GM23338 (cell line): ENCODE measurements at regions not wholly inside any gene's neighbourhood (a gene's known extent, or its start where the extent isn't known, plus 50 kb on each side); places are given as distances from the start of the nearest gene placed in this dataset.

Experiments used
- ATAC-seq: fragments of 200-7000 bp; cut with Tn5 transposase; 3 replicates; pipeline ENCODE4 v1.9.1; 2020
- DNase-seq: peaks from one replicate; pipeline ENCODE4 v3.0.0-alpha.2; 2015; ENCODE audit warnings: low spot score
- H2AFZ ChIP-seq: fragments of 200-600 bp; sonication (generic); 2 replicates; pipeline ENCODE4 v1.8.0; 2016; ENCODE audit warnings: antibody characterized with exemption, mild to moderate bottlenecking, moderate library complexity
- H3F3A ChIP-seq: fragments of 200-600 bp; sonication (generic); replicated peaks from 2 replicates; pipeline ENCODE4 v1.8.0; 2017; ENCODE audit warnings: antibody characterized with exemption, mixed run types, low read depth
- H3K27ac ChIP-seq: fragments of 200-600 bp; sonication (generic); 2 replicates; pipeline ENCODE4 v1.6.1; 2016; ENCODE audit warnings: low read depth
- H3K27me3 ChIP-seq: fragments of 200-600 bp; sonication (generic); 2 replicates; pipeline ENCODE4 v1.8.0; 2016; ENCODE audit warnings: mild to moderate bottlenecking, mixed run types, moderate library complexity; ENCODE audit not compliant: insufficient read depth
- H3K36me3 ChIP-seq: fragments of 200-600 bp; sonication (generic); 2 replicates; pipeline ENCODE4 v1.8.0; 2016; ENCODE audit warnings: mild to moderate bottlenecking; ENCODE audit not compliant: insufficient read depth
- H3K4me1 ChIP-seq: fragments of 200-600 bp; sonication (generic); 2 replicates; pipeline ENCODE4 v1.8.0; 2016; ENCODE audit warnings: mild to moderate bottlenecking, moderate library complexity; ENCODE audit not compliant: insufficient read depth
- H3K4me2 ChIP-seq: fragments of 200-600 bp; sonication (generic); 2 replicates; pipeline ENCODE4 v1.7.1; 2017; ENCODE audit warnings: mixed run types
- H3K4me3 ChIP-seq: fragments of 200-600 bp; sonication (generic); 2 replicates; pipeline ENCODE4 v1.6.1; 2016; ENCODE audit warnings: mixed run types
- H3K79me2 ChIP-seq: fragments of 200-600 bp; sonication (generic); replicated peaks from 2 replicates; pipeline ENCODE4 v1.8.0; 2017; ENCODE audit warnings: mild to moderate bottlenecking; ENCODE audit not compliant: insufficient read depth
- H3K9me2 ChIP-seq: fragments of 200-600 bp; sonication (generic); 2 replicates; pipeline ENCODE4 v1.8.0; 2017; ENCODE audit not compliant: insufficient read depth
- H4K20me1 ChIP-seq: fragments of 200-600 bp; sonication (generic); replicated peaks from 2 replicates; pipeline ENCODE4 v1.8.0; 2017; ENCODE audit warnings: mild to moderate bottlenecking; ENCODE audit not compliant: insufficient read depth
- H3K27ac Mint-ChIP-seq: 2 replicates; pipeline ENCODE4 v1.8.0; 2020; ENCODE audit warnings: inconsistent platforms, mild to moderate bottlenecking, moderate library complexity, mixed read lengths
- H3K27me3 Mint-ChIP-seq: 3 replicates; pipeline ENCODE4 v1.8.0; 2022; ENCODE audit warnings: low read depth, mild to moderate bottlenecking, moderate library complexity, mixed read lengths, inconsistent platforms; ENCODE audit not compliant: insufficient read depth, poor library complexity
- H3K36me3 Mint-ChIP-seq: 3 replicates; pipeline ENCODE4 v1.8.0; 2021; ENCODE audit warnings: low read depth, mild to moderate bottlenecking, inconsistent platforms, moderate library complexity, mixed read lengths
- H3K4me1 Mint-ChIP-seq: 3 replicates; pipeline ENCODE4 v1.8.0; 2020; ENCODE audit warnings: mild to moderate bottlenecking, inconsistent platforms, mixed read lengths
- H3K4me3 Mint-ChIP-seq: 3 replicates; pipeline ENCODE4 v1.8.0; 2021; ENCODE audit warnings: moderate library complexity, mild to moderate bottlenecking, inconsistent platforms, mixed read lengths
- H3K9me3 Mint-ChIP-seq: 3 replicates; pipeline ENCODE4 v1.8.0; 2020; ENCODE audit warnings: moderate library complexity, mild to moderate bottlenecking, inconsistent platforms, mixed read lengths
- CREB1 ChIP-seq: fragments of 250-450 bp; sonication (Bioruptor Pico); IDR thresholded peaks from 2 replicates; pipeline ENCODE4 v1.5.0; 2020; ENCODE audit warnings: low read depth, mild to moderate bottlenecking, moderate library complexity
- ETS1 ChIP-seq: IDR thresholded peaks from 2 replicates; pipeline ENCODE4 v1.6.1; 2016; ENCODE audit warnings: antibody characterized with exemption
- EZH2 ChIP-seq: fragments of 200-600 bp; sonication (generic); IDR thresholded peaks from one replicate; pipeline ENCODE4 v1.8.0; 2017; ENCODE audit warnings: antibody characterized with exemption, mild to moderate bottlenecking, low read depth; ENCODE audit not compliant: unreplicated experiment
- EZH2phosphoT487 ChIP-seq: fragments of 200-600 bp; sonication (generic); IDR thresholded peaks from one replicate; pipeline ENCODE4 v1.8.1; 2018; ENCODE audit warnings: antibody characterized with exemption; ENCODE audit not compliant: unreplicated experiment
- JUNB ChIP-seq: IDR thresholded peaks from one replicate; pipeline ENCODE4 v1.6.1; 2016; ENCODE audit warnings: antibody characterized with exemption; ENCODE audit not compliant: unreplicated experiment
- NANOG ChIP-seq: IDR thresholded peaks from 2 replicates; pipeline ENCODE4 v1.6.1; 2016; ENCODE audit warnings: antibody characterized with exemption, borderline replicate concordance
- POLR2AphosphoS5 ChIP-seq: IDR thresholded peaks from 2 replicates; pipeline ENCODE4 v1.6.1; 2016; ENCODE audit warnings: antibody characterized with exemption, low read depth
- REST ChIP-seq: IDR thresholded peaks from one replicate; pipeline ENCODE4 v1.6.1; 2018; ENCODE audit warnings: antibody characterized with exemption; ENCODE audit not compliant: unreplicated experiment
- STAT1 ChIP-seq: IDR thresholded peaks from one replicate; pipeline ENCODE4 v1.6.1; 2016; ENCODE audit warnings: antibody characterized with exemption; ENCODE audit not compliant: unreplicated experiment
- ZNF114 ChIP-seq: fragments of 250-450 bp; sonication (Bioruptor Pico); IDR thresholded peaks from 2 replicates; pipeline ENCODE4 v1.5.0; 2020; ENCODE audit warnings: mild to moderate bottlenecking, moderate library complexity
- ZNF331 ChIP-seq: fragments of 250-450 bp; sonication (Bioruptor Pico); IDR thresholded peaks from 2 replicates; pipeline ENCODE4 v1.5.0; 2020; ENCODE audit warnings: low read depth, mild to moderate bottlenecking, moderate library complexity
- TF ChIP-seq, protein P1 (sequence below), 2 experiments: fragments of 200-600 bp in 1 of 2; sonication (generic) in 1 of 2; conservative IDR thresholded peaks; 2 replicates each; pipeline versions ENCODE4 v1.5.1 to v1.6.1; 2016 to 2017; ENCODE audit warnings: antibody characterized with exemption in 2 of 2, low read depth in 2 of 2, mild to moderate bottlenecking in 2 of 2, moderate library complexity in 1 of 2
- TF ChIP-seq, protein P2 (sequence below): fragments of 250-450 bp; sonication (Bioruptor Pico); IDR thresholded peaks from 2 replicates; pipeline ENCODE4 v1.5.0; 2020; ENCODE audit warnings: mild to moderate bottlenecking, moderate library complexity

GRCh38 chr2:215749092-215749957 is 264.0 kb downstream of the MREG start:
- no peak overlapping the region for H3K4me2 ChIP-seq
- no peak overlapping the region for H3K27ac ChIP-seq
- H3K27ac Mint-ChIP-seq, result no peak overlapping the region
- H3K4me1 Mint-ChIP-seq, result no peaks in the 10 kb centered on the region
- H3F3A ChIP-seq, result no peaks in the 10 kb centered on the region
- H3K4me3 Mint-ChIP-seq, result no peak overlapping the region
- no peaks in the 10 kb centered on the region for H3K79me2 ChIP-seq
- H3K9me2 ChIP-seq, result peaks cover 16% of the 10 kb centered on the region; the same call in 1 of the 2 replicates
- no peak overlapping the region for H3K4me3 ChIP-seq
- DNase-seq (no peak), ATAC-seq (no peak)
- H3K27me3 Mint-ChIP-seq, result no peaks in the 10 kb centered on the region
- no peaks in the 10 kb centered on the region for H3K36me3 Mint-ChIP-seq
- H3K36me3 ChIP-seq, result no peaks in the 10 kb centered on the region
- H3K9me3 Mint-ChIP-seq, result no peaks in the 10 kb centered on the region; the same call in 2 of the 3 replicates
- no peak for TF ChIP-seq POLR2AphosphoS5
- no peak for TF ChIP-seq ETS1
- TF ChIP-seq ZNF331, result no peak
- TF ChIP-seq, protein P1, sequence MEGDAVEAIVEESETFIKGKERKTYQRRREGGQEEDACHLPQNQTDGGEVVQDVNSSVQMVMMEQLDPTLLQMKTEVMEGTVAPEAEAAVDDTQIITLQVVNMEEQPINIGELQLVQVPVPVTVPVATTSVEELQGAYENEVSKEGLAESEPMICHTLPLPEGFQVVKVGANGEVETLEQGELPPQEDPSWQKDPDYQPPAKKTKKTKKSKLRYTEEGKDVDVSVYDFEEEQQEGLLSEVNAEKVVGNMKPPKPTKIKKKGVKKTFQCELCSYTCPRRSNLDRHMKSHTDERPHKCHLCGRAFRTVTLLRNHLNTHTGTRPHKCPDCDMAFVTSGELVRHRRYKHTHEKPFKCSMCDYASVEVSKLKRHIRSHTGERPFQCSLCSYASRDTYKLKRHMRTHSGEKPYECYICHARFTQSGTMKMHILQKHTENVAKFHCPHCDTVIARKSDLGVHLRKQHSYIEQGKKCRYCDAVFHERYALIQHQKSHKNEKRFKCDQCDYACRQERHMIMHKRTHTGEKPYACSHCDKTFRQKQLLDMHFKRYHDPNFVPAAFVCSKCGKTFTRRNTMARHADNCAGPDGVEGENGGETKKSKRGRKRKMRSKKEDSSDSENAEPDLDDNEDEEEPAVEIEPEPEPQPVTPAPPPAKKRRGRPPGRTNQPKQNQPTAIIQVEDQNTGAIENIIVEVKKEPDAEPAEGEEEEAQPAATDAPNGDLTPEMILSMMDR (conservative IDR thresholded peaks at IDR 0.05; ENCODE audit: low read depth in 2 of 2), result no peak
- TF ChIP-seq NANOG, result no peak
- TF ChIP-seq CREB1 (CRISPR knock-in tag), result no peak
- TF ChIP-seq JUNB, result no peak
- TF ChIP-seq ZNF114 (CRISPR knock-in tag), result no peak
- TF ChIP-seq STAT1, result no peak
- TF ChIP-seq, protein P2, sequence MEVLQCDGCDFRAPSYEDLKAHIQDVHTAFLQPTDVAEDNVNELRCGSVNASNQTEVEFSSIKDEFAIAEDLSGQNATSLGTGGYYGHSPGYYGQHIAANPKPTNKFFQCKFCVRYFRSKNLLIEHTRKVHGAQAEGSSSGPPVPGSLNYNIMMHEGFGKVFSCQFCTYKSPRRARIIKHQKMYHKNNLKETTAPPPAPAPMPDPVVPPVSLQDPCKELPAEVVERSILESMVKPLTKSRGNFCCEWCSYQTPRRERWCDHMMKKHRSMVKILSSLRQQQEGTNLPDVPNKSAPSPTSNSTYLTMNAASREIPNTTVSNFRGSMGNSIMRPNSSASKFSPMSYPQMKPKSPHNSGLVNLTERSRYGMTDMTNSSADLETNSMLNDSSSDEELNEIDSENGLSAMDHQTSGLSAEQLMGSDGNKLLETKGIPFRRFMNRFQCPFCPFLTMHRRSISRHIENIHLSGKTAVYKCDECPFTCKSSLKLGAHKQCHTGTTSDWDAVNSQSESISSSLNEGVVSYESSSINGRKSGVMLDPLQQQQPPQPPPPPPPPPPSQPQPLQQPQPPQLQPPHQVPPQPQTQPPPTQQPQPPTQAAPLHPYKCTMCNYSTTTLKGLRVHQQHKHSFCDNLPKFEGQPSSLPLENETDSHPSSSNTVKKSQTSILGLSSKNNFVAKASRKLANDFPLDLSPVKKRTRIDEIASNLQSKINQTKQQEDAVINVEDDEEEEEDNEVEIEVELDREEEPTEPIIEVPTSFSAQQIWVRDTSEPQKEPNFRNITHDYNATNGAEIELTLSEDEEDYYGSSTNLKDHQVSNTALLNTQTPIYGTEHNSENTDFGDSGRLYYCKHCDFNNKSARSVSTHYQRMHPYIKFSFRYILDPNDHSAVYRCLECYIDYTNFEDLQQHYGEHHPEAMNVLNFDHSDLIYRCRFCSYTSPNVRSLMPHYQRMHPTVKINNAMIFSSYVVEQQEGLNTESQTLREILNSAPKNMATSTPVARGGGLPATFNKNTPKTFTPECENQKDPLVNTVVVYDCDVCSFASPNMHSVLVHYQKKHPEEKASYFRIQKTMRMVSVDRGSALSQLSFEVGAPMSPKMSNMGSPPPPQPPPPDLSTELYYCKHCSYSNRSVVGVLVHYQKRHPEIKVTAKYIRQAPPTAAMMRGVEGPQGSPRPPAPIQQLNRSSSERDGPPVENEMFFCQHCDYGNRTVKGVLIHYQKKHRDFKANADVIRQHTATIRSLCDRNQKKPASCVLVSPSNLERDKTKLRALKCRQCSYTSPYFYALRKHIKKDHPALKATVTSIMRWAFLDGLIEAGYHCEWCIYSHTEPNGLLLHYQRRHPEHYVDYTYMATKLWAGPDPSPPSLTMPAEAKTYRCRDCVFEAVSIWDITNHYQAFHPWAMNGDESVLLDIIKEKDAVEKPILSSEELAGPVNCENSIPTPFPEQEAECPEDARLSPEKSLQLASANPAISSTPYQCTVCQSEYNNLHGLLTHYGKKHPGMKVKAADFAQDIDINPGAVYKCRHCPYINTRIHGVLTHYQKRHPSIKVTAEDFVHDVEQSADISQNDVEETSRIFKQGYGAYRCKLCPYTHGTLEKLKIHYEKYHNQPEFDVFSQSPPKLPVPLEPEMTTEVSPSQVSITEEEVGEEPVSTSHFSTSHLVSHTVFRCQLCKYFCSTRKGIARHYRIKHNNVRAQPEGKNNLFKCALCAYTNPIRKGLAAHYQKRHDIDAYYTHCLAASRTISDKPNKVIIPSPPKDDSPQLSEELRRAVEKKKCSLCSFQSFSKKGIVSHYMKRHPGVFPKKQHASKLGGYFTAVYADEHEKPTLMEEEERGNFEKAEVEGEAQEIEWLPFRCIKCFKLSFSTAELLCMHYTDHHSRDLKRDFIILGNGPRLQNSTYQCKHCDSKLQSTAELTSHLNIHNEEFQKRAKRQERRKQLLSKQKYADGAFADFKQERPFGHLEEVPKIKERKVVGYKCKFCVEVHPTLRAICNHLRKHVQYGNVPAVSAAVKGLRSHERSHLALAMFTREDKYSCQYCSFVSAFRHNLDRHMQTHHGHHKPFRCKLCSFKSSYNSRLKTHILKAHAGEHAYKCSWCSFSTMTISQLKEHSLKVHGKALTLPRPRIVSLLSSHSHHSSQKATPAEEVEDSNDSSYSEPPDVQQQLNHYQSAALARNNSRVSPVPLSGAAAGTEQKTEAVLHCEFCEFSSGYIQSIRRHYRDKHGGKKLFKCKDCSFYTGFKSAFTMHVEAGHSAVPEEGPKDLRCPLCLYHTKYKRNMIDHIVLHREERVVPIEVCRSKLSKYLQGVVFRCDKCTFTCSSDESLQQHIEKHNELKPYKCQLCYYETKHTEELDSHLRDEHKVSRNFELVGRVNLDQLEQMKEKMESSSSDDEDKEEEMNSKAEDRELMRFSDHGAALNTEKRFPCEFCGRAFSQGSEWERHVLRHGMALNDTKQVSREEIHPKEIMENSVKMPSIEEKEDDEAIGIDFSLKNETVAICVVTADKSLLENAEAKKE (CRISPR knock-in tag), result no peak
- no peak for TF ChIP-seq REST
- no peak for TF ChIP-seq EZH2
- TF ChIP-seq EZH2phosphoT487, result no peak
- H4K20me1 ChIP-seq, result no peaks in the 10 kb centered on the region
- no peaks in the 10 kb centered on the region for H3K27me3 ChIP-seq
- H2AFZ ChIP-seq, result no peak overlapping the region
- no peaks in the 10 kb centered on the region for H3K4me1 ChIP-seq
